ENCODE measurements at regions not wholly inside any gene's neighbourhood (a gene's known extent, or its start where the extent isn't known, plus 50 kb on each side); places are given as distances from the start of the nearest gene placed in this dataset.

DNA sequence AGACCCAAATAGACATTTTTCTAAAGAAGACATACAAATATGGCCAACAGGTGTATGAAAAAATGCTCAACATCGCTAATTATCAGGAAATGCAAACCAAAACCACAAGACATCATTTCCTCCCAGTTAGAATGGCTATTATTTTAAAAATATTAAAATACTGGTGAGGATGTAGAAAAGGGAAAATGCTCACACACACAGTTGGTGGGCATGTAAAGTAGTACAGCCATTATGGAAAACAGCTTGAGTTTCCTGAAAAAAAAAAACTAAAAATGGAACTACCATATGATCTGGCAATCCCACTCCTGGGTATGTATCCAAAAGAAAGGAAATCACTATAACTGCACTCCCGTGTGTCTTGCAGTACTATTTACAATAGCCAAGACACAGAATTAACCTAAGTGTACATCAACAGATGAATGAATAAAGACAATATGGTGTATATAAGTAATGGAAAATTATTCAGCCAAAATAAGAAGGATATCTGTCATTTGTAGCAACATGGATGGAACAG is 128.9 kb upstream of the DKK2 start:
- H3K27ac ChIP-seq, result no peak overlapping the region
- TF ChIP-seq, protein P1, sequence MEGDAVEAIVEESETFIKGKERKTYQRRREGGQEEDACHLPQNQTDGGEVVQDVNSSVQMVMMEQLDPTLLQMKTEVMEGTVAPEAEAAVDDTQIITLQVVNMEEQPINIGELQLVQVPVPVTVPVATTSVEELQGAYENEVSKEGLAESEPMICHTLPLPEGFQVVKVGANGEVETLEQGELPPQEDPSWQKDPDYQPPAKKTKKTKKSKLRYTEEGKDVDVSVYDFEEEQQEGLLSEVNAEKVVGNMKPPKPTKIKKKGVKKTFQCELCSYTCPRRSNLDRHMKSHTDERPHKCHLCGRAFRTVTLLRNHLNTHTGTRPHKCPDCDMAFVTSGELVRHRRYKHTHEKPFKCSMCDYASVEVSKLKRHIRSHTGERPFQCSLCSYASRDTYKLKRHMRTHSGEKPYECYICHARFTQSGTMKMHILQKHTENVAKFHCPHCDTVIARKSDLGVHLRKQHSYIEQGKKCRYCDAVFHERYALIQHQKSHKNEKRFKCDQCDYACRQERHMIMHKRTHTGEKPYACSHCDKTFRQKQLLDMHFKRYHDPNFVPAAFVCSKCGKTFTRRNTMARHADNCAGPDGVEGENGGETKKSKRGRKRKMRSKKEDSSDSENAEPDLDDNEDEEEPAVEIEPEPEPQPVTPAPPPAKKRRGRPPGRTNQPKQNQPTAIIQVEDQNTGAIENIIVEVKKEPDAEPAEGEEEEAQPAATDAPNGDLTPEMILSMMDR (conservative IDR thresholded peaks at IDR 0.05), result no peak

DNA sequence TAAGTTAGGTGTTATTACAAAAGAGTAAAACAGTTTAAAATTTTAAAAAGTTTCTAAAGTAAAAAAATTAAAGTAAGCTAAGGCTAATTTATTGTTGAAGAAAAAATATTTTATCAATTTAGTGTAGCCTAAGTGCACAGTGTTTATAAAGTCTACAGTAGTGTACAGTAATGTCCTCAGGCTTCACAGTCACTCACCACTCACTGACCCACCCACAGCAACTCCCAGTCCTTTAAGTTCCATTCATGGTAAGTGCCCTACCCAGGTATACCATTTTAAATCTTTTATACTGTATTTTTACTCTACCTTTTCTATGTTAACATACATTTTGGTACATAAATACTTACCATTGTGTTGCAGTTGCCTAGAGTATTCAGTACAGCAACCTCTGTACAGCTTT is 120.3 kb upstream of the DKK2 start:
- no peak overlapping the region for H3K27ac ChIP-seq
- TF ChIP-seq, protein P1 (conservative IDR thresholded peaks at IDR 0.05), result no peak

DNA sequence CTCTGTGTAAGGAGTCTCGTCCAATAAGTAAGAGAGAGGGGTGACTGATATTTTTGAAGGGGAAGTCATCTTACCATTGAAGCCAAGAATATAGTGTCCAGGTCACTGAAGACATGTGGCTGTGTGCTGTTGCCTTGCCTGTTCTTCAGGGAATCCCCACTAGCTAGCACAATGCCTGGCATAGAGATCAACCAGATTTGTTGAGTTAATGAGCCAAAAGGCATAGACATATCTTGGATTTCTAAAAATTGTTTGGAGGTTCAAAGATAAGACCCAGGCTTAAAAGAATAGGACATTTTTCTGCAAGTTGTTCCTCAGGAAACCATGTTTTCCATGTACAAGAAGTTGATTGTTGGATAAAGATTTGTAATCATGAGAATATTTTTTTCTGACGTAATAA is 119.3 kb upstream of the DKK2 start:
- H3K27ac ChIP-seq, result no peak overlapping the region
- TF ChIP-seq, protein P1 (conservative IDR thresholded peaks at IDR 0.05), result no peak

DNA sequence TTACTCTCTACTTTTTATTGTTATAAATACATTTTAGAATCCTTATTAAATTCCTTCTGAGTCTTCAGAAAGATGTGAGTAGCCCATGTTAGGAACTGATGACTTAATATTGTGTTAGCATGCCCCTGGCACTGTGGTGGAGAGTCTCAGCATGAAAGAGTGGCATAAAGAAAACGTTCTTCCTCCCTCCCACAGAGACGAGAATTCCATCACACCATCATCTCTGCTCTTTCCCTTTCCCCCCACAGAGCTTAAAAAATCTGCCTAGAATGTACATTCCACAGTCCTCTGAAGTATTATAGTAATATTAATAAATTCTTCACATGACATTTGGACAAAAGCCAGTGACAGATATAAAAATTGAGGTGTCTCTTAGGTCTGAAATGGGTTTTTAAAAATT is 117.8 kb upstream of the DKK2 start:
- no peak overlapping the region for H3K27ac ChIP-seq
- TF ChIP-seq, protein P1 (conservative IDR thresholded peaks at IDR 0.05), result no peak

DNA sequence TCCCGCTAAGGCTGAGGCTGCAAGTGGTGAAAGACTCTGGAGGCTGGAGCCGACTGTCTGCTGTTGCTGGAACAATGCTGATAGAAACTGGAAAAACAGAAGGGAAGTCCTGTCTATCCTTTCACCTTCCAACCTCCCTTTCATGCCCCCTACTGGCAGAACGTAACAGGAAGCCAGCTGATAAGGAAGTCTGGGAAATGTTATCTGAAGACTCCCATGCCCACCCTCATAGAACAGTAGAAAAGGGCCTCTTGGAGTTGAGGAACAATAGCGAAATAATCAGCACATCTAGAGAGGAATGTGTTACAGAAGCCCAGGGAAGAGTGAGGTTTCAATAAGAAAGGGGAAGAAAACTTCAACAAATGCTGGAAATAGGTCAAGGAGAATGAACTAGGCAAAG is 117.1 kb upstream of the DKK2 start:
- TF ChIP-seq, protein P1 (conservative IDR thresholded peaks at IDR 0.05), result no peak; the same call in 1 of the 2 replicates
- no peak overlapping the region for H3K27ac ChIP-seq

DNA sequence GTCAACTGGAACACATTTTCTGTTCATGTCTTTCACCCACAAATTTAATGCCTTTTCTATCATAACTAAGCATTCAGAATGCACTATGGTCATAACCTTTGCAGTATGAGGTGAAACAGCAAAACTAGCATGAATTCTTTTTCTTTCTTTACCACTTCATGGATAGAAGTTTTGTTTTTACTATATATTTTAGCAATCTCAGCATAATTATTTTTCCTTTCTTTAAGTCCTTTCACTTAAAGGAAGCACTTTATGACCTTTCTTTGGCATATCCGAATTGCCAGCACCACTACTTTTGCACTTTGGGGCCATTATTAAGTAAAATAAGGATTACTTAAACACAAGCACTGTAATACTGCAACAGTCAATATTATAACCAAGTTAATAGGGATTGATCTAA is 115.1 kb upstream of the DKK2 start:
- TF ChIP-seq, protein P1 (conservative IDR thresholded peaks at IDR 0.05), result no peak
- no peak overlapping the region for H3K27ac ChIP-seq

DNA sequence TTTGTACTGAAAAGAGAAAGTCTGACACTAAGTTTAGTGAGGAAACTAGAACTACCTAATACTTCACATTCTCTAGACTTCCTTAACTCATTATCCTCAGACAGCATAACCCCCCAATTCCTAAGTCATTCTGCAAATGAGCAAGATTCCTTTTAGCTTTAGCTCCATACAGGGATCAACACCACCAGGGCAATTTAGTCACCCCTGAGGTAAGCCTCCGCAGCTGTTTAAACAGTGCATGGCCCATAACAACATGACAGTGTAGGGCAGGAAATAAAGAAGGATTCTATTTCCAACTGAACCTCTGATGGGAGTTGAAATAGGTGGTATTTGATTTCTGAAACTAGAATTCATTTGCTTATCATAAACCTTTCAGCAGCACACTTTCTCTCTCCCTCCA is 112.8 kb upstream of the DKK2 start:
- TF ChIP-seq, protein P1 (conservative IDR thresholded peaks at IDR 0.05), result no peak
- H3K27ac ChIP-seq, result no peak overlapping the region
